Neural cell (in vitro differentiated cells): ENCODE measurements at regions not wholly inside any gene's neighbourhood (a gene's known extent, or its start where the extent isn't known, plus 50 kb on each side); places are given as distances from the start of the nearest gene placed in this dataset.

ENCODE experiments used
- H2AFZ ChIP-seq: fragments of 200-600, 300-800 bp; sonication (generic), shearing (Covaris generic); 2 replicates; pipeline ENCODE4 v1.6.0; 2014; ENCODE audit warnings: low read depth, mild to moderate bottlenecking, antibody characterized with exemption, low read length, moderate library complexity
- H3F3A ChIP-seq: fragments of 200-600 bp; shearing (Covaris generic); 2 replicates; pipeline ENCODE4 v1.6.1; 2016; ENCODE audit warnings: mild to moderate bottlenecking, moderate library complexity, mixed read lengths, antibody characterized with exemption, low read length; ENCODE audit not compliant: insufficient read depth, poor library complexity, severe bottlenecking
- H3K27ac ChIP-seq: fragments of 200-600, 300-800 bp; sonication (generic), shearing (Covaris generic); 2 replicates; pipeline ENCODE4 v1.5.1; 2014; ENCODE audit warnings: mild to moderate bottlenecking, low read length, moderate library complexity
- H3K27me3 ChIP-seq: fragments of 300-800, 200-600 bp; sonication (generic), shearing (Covaris generic); 2 replicates; pipeline ENCODE4 v1.6.0; 2014; ENCODE audit warnings: mild to moderate bottlenecking, low read depth, low read length, moderate library complexity; ENCODE audit not compliant: insufficient read depth
- H3K36me3 ChIP-seq: fragments of 300-800, 200-600 bp; sonication (generic), shearing (Covaris generic); 2 replicates; pipeline ENCODE4 v1.5.1; 2014; ENCODE audit warnings: mild to moderate bottlenecking, antibody characterized with exemption, low read length, moderate library complexity; ENCODE audit not compliant: insufficient read depth
- H3K4me2 ChIP-seq: fragments of 300-800, 200-600 bp; sonication (generic), shearing (Covaris generic); 2 replicates; pipeline ENCODE4 v1.6.0; 2014; ENCODE audit warnings: mild to moderate bottlenecking, low read length
- H3K4me3 ChIP-seq: fragments of 300-800, 200-600 bp; sonication (generic), shearing (Covaris generic); 2 replicates; pipeline ENCODE4 v1.5.1; 2014; ENCODE audit warnings: mild to moderate bottlenecking, low read length, moderate library complexity
- H3K79me2 ChIP-seq: fragments of 200-600 bp; shearing (Covaris generic); replicated peaks from 2 replicates; pipeline ENCODE4 v1.6.0; 2014; ENCODE audit warnings: mild to moderate bottlenecking, low read length, moderate library complexity; ENCODE audit not compliant: insufficient read depth
- H3K9ac ChIP-seq: fragments of 300-800, 200-600 bp; sonication (generic), shearing (Covaris generic); 2 replicates; pipeline ENCODE4 v1.6.1; 2016; ENCODE audit warnings: mild to moderate bottlenecking, low read length, mixed read lengths
- H3K9me2 ChIP-seq: fragments of 200-600 bp; shearing (Covaris generic); 2 replicates; pipeline ENCODE4 v1.6.1; 2016; ENCODE audit warnings: mild to moderate bottlenecking, low read length, mixed read lengths; ENCODE audit not compliant: insufficient read depth
- H3K9me3 ChIP-seq: fragments of 200-600, 300-800 bp; sonication (generic), shearing (Covaris generic); 2 replicates; pipeline ENCODE4 v1.6.1; 2016; ENCODE audit warnings: mild to moderate bottlenecking, mixed run types, low read length, moderate library complexity, mixed read lengths
- H4K20me1 ChIP-seq: fragments of 200-600 bp; shearing (Covaris generic); 2 replicates; pipeline ENCODE4 v1.6.1; 2016; ENCODE audit warnings: mild to moderate bottlenecking, mixed run types; ENCODE audit not compliant: insufficient read depth
- EP300 ChIP-seq: fragments of 450-650 bp; conservative IDR thresholded peaks from 2 replicates; pipeline ENCODE4 v1.6.1; 2014; ENCODE audit warnings: antibody characterized with exemption, mild to moderate bottlenecking, moderate library complexity; ENCODE audit not compliant: poor library complexity, severe bottlenecking
- EZH2 ChIP-seq: fragments of 200-600, 300-800 bp; shearing (Covaris generic), sonication (generic); IDR thresholded peaks from 2 replicates; pipeline ENCODE4 v1.6.1; 2014; ENCODE audit warnings: antibody characterized with exemption, low read length, borderline replicate concordance, mild to moderate bottlenecking; ENCODE audit not compliant: insufficient read depth, poor library complexity, severe bottlenecking
- MXI1 ChIP-seq: fragments of 450-650 bp; conservative IDR thresholded peaks from 2 replicates; pipeline ENCODE4 v1.6.1; 2014; ENCODE audit warnings: antibody characterized with exemption, mild to moderate bottlenecking; ENCODE audit not compliant: poor library complexity, severe bottlenecking
- POLR2AphosphoS5 ChIP-seq: IDR thresholded peaks from 2 replicates; pipeline ENCODE4 v1.6.1; 2012
- RAD21 ChIP-seq: fragments of 450-650 bp; conservative IDR thresholded peaks from 2 replicates; pipeline ENCODE4 v1.6.1; 2014; ENCODE audit warnings: antibody characterized with exemption, mild to moderate bottlenecking, moderate library complexity
- SMC3 ChIP-seq: fragments of 450-650 bp; conservative IDR thresholded peaks from 2 replicates; pipeline ENCODE4 v1.6.1; 2014; ENCODE audit warnings: antibody characterized with exemption, mild to moderate bottlenecking, moderate library complexity; ENCODE audit not compliant: poor library complexity
- TAF1 ChIP-seq: IDR thresholded peaks from 2 replicates; pipeline ENCODE4 v1.6.1; 2012; ENCODE audit warnings: low read depth
- TF ChIP-seq, protein P1 (sequence below): fragments of 450-650 bp; IDR thresholded peaks from 2 replicates; pipeline ENCODE4 v1.5.1; 2014; ENCODE audit warnings: antibody characterized with exemption, mild to moderate bottlenecking, moderate library complexity; ENCODE audit not compliant: poor library complexity, severe bottlenecking
- TF ChIP-seq, protein P2 (sequence below): IDR thresholded peaks from 2 replicates; pipeline ENCODE4 v1.6.1; 2012; ENCODE audit warnings: borderline replicate concordance

GRCh38 chr5:152188251-152188650 is 216.8 kb downstream of the NMUR2 start:
- Histone ChIP-seq H3K27ac (no peak overlapping the region), H3K9me2 (no peaks in the 10 kb centered on the region), H3K4me3 (no peak overlapping the region), H3K79me2 (no peaks in the 10 kb centered on the region), H3K36me3 (no peaks in the 10 kb centered on the region), H3K27me3 (no peaks in the 10 kb centered on the region), H2AFZ (no peak overlapping the region), H3K9me3 (no peaks in the 10 kb centered on the region), H4K20me1 (no peaks in the 10 kb centered on the region), H3K9ac (no peak overlapping the region), H3K4me2 (no peak overlapping the region), H3F3A (no peaks in the 10 kb centered on the region)
- TF ChIP-seq RAD21 (no peak), POLR2AphosphoS5 (no peak), EZH2 (no peak), TAF1 (no peak), SMC3 (no peak), MXI1 (no peak)
- TF ChIP-seq, protein P1, sequence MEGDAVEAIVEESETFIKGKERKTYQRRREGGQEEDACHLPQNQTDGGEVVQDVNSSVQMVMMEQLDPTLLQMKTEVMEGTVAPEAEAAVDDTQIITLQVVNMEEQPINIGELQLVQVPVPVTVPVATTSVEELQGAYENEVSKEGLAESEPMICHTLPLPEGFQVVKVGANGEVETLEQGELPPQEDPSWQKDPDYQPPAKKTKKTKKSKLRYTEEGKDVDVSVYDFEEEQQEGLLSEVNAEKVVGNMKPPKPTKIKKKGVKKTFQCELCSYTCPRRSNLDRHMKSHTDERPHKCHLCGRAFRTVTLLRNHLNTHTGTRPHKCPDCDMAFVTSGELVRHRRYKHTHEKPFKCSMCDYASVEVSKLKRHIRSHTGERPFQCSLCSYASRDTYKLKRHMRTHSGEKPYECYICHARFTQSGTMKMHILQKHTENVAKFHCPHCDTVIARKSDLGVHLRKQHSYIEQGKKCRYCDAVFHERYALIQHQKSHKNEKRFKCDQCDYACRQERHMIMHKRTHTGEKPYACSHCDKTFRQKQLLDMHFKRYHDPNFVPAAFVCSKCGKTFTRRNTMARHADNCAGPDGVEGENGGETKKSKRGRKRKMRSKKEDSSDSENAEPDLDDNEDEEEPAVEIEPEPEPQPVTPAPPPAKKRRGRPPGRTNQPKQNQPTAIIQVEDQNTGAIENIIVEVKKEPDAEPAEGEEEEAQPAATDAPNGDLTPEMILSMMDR, result no peak
- TF ChIP-seq, protein P2, sequence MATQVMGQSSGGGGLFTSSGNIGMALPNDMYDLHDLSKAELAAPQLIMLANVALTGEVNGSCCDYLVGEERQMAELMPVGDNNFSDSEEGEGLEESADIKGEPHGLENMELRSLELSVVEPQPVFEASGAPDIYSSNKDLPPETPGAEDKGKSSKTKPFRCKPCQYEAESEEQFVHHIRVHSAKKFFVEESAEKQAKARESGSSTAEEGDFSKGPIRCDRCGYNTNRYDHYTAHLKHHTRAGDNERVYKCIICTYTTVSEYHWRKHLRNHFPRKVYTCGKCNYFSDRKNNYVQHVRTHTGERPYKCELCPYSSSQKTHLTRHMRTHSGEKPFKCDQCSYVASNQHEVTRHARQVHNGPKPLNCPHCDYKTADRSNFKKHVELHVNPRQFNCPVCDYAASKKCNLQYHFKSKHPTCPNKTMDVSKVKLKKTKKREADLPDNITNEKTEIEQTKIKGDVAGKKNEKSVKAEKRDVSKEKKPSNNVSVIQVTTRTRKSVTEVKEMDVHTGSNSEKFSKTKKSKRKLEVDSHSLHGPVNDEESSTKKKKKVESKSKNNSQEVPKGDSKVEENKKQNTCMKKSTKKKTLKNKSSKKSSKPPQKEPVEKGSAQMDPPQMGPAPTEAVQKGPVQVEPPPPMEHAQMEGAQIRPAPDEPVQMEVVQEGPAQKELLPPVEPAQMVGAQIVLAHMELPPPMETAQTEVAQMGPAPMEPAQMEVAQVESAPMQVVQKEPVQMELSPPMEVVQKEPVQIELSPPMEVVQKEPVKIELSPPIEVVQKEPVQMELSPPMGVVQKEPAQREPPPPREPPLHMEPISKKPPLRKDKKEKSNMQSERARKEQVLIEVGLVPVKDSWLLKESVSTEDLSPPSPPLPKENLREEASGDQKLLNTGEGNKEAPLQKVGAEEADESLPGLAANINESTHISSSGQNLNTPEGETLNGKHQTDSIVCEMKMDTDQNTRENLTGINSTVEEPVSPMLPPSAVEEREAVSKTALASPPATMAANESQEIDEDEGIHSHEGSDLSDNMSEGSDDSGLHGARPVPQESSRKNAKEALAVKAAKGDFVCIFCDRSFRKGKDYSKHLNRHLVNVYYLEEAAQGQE, result no peak

GRCh38 chr5:152187668-152188067 is 217.4 kb downstream of the NMUR2 start:
- Histone ChIP-seq H3K9me2 (no peaks in the 10 kb centered on the region), H3K36me3 (no peaks in the 10 kb centered on the region), H3K4me2 (no peak overlapping the region), H3K27me3 (no peaks in the 10 kb centered on the region), H3F3A (no peaks in the 10 kb centered on the region), H3K27ac (no peak overlapping the region), H2AFZ (no peak overlapping the region), H3K9ac (no peak overlapping the region), H3K9me3 (no peaks in the 10 kb centered on the region), H3K79me2 (no peaks in the 10 kb centered on the region), H4K20me1 (no peaks in the 10 kb centered on the region), H3K4me3 (no peak overlapping the region)
- TF ChIP-seq SMC3, result no peak
- TF ChIP-seq, protein P2, result no peak
- no peak for TF ChIP-seq EP300
- TF ChIP-seq TAF1, result no peak
- TF ChIP-seq POLR2AphosphoS5, result no peak
- no peak for TF ChIP-seq MXI1
- TF ChIP-seq, protein P1, result no peak
- no peak for TF ChIP-seq RAD21
- no peak for TF ChIP-seq EZH2
